Upper lobe of left lung (tissue), 4 donors: ENCODE measurements at regions not wholly inside any gene's neighbourhood (a gene's known extent, or its start where the extent isn't known, plus 50 kb on each side); places are given as distances from the start of the nearest gene placed in this dataset.

ENCODE experiments used
- EP300 ChIP-seq, 4 donors: sonication (generic); formaldehyde crosslinking; IDR thresholded peaks; one replicate each; pipeline ENCODE4 v1.5.1; 2017; ENCODE audit warnings: antibody characterized with exemption in 4 of 4, control low read depth in 2 of 4
- POLR2A ChIP-seq, 4 donors: fragments of 450-650 bp; IDR thresholded peaks; one replicate each; pipeline ENCODE4 v1.5.1; 2016 to 2017; ENCODE audit warnings: antibody characterized with exemption in 4 of 4, mild to moderate bottlenecking in 2 of 4
- TF ChIP-seq, protein P1 (sequence below), 6 experiments: fragments of 450-650 bp in 4 of 6; fragments of 200-600 bp in 2 of 6; sonication (generic) in 2 of 6; IDR thresholded peaks; one replicate each; pipeline ENCODE4 v1.5.1; 2016 to 2019; ENCODE audit warnings: antibody characterized with exemption in 6 of 6

- TF ChIP-seq EP300 (IDR thresholded peaks at IDR 0.05) (no peak), POLR2A (IDR thresholded peaks at IDR 0.05) (no peak)
- TF ChIP-seq, protein P1, sequence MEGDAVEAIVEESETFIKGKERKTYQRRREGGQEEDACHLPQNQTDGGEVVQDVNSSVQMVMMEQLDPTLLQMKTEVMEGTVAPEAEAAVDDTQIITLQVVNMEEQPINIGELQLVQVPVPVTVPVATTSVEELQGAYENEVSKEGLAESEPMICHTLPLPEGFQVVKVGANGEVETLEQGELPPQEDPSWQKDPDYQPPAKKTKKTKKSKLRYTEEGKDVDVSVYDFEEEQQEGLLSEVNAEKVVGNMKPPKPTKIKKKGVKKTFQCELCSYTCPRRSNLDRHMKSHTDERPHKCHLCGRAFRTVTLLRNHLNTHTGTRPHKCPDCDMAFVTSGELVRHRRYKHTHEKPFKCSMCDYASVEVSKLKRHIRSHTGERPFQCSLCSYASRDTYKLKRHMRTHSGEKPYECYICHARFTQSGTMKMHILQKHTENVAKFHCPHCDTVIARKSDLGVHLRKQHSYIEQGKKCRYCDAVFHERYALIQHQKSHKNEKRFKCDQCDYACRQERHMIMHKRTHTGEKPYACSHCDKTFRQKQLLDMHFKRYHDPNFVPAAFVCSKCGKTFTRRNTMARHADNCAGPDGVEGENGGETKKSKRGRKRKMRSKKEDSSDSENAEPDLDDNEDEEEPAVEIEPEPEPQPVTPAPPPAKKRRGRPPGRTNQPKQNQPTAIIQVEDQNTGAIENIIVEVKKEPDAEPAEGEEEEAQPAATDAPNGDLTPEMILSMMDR (IDR thresholded peaks at IDR 0.05), result no peak
Observed at GRCh38 chr5:72749362-72749997, 67.0 kb upstream of the TNPO1 start.
